Gastrocnemius medialis (tissue), 4 donors: ENCODE measurements at regions not wholly inside any gene's neighbourhood (a gene's known extent, or its start where the extent isn't known, plus 50 kb on each side); places are given as distances from the start of the nearest gene placed in this dataset.

ENCODE experiments used
- POLR2A ChIP-seq, 2 donors: fragments of 450-650 bp; IDR thresholded peaks; one replicate each; pipeline ENCODE4 v1.6.1; 2017; ENCODE audit warnings: antibody characterized with exemption in 2 of 2, mild to moderate bottlenecking in 2 of 2, moderate library complexity in 2 of 2
- TF ChIP-seq, protein P1 (sequence below), 5 experiments: fragments of 450-650 bp in 3 of 5; fragments of 200-600 bp in 2 of 5; sonication (generic) in 2 of 5; IDR thresholded peaks in 4 of 5; conservative IDR thresholded peaks in 1 of 5; 1 replicate in 4 of 5; 2 replicates in 1 of 5; pipeline ENCODE4 v1.5.1; 2016 to 2019; ENCODE audit warnings: antibody characterized with exemption in 5 of 5, mild to moderate bottlenecking in 3 of 5, moderate library complexity in 3 of 5

DNA sequence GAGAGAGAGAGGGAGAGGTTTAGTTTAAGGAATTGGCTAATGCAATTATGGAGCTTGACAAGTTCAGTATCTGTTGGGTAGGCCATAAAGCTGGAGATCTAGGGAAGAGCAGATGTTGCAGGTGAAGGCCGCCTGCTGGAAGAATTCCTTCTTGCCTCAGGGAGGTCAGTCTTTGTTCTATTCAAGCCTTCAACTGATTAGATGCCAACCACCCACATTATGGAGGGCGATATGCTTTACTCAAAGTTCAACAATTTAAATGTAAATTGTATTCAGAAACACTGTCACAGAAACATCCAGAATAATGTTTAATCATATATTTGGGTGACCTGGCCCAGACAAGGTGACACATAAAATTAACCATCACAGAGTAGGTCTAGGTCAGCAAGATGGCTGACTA lies 51.7 kb upstream of the SSBP2 start:
- TF ChIP-seq, protein P1, sequence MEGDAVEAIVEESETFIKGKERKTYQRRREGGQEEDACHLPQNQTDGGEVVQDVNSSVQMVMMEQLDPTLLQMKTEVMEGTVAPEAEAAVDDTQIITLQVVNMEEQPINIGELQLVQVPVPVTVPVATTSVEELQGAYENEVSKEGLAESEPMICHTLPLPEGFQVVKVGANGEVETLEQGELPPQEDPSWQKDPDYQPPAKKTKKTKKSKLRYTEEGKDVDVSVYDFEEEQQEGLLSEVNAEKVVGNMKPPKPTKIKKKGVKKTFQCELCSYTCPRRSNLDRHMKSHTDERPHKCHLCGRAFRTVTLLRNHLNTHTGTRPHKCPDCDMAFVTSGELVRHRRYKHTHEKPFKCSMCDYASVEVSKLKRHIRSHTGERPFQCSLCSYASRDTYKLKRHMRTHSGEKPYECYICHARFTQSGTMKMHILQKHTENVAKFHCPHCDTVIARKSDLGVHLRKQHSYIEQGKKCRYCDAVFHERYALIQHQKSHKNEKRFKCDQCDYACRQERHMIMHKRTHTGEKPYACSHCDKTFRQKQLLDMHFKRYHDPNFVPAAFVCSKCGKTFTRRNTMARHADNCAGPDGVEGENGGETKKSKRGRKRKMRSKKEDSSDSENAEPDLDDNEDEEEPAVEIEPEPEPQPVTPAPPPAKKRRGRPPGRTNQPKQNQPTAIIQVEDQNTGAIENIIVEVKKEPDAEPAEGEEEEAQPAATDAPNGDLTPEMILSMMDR (IDR thresholded peaks at IDR 0.05 in 4 of 5, conservative IDR thresholded peaks at IDR 0.05 in 1 of 5): no peak
- no peak for TF ChIP-seq POLR2A (IDR thresholded peaks at IDR 0.05)
